H9 (cell line): ENCODE measurements at regions not wholly inside any gene's neighbourhood (a gene's known extent, or its start where the extent isn't known, plus 50 kb on each side); places are given as distances from the start of the nearest gene placed in this dataset.

ENCODE experiments used
- DNase-seq: peaks from one replicate; pipeline ENCODE4 v3.0.0-alpha.2; 2017
- H2AFZ ChIP-seq: one replicate; pipeline ENCODE4 v1.6.1; 2013; ENCODE audit warnings: mild to moderate bottlenecking, low read length, control low read depth, moderate library complexity
- H2AK5ac ChIP-seq: 2 replicates; pipeline ENCODE4 v1.6.1; 2013; ENCODE audit warnings: low read length, control low read depth, mixed read lengths; ENCODE audit not compliant: insufficient read length
- H2BK120ac ChIP-seq: one replicate; pipeline ENCODE4 v1.6.1; 2013; ENCODE audit warnings: low read depth, mild to moderate bottlenecking, low read length, control low read depth, inconsistent platforms; ENCODE audit not compliant: poor library complexity, severe bottlenecking
- H2BK12ac ChIP-seq: 2 replicates; pipeline ENCODE4 v1.6.1; 2013; ENCODE audit warnings: low read length, control low read depth, mixed read lengths, low read depth; ENCODE audit not compliant: insufficient read length
- H2BK15ac ChIP-seq: 2 replicates; pipeline ENCODE4 v1.6.1; 2013; ENCODE audit warnings: low read depth, low read length, control low read depth
- H2BK20ac ChIP-seq: one replicate; pipeline ENCODE4 v1.6.1; 2013; ENCODE audit warnings: low read depth, mild to moderate bottlenecking, low read length, control low read depth, inconsistent platforms; ENCODE audit not compliant: poor library complexity, severe bottlenecking
- H2BK5ac ChIP-seq: 2 replicates; pipeline ENCODE4 v1.6.1; 2013; ENCODE audit warnings: low read length, control low read depth, mixed read lengths; ENCODE audit not compliant: insufficient read length
- H3K14ac ChIP-seq: 2 replicates; pipeline ENCODE4 v1.6.1; 2013; ENCODE audit warnings: low read length, control low read depth; ENCODE audit not compliant: insufficient read depth
- H3K18ac ChIP-seq: 2 replicates; pipeline ENCODE4 v1.6.1; 2013; ENCODE audit warnings: low read depth, mild to moderate bottlenecking, mixed read lengths, low read length, control low read depth; ENCODE audit not compliant: insufficient read length
- H3K23ac ChIP-seq: 2 replicates; pipeline ENCODE4 v1.6.1; 2013; ENCODE audit warnings: low read length, control low read depth, mixed read lengths, low read depth; ENCODE audit not compliant: insufficient read length
- H3K23me2 ChIP-seq: 2 replicates; pipeline ENCODE4 v1.6.1; 2013; ENCODE audit warnings: low read depth, mild to moderate bottlenecking, mixed read lengths, low read length, control low read depth; ENCODE audit not compliant: insufficient read length, poor library complexity, severe bottlenecking
- H3K27ac ChIP-seq: 2 replicates; pipeline ENCODE4 v1.5.1; 2013; ENCODE audit warnings: low read length, control low read depth, mixed read lengths, low read depth; ENCODE audit not compliant: insufficient read length
- H3K27me3 ChIP-seq: 2 replicates; pipeline ENCODE4 v1.6.1; 2013; ENCODE audit warnings: low read length, control low read depth, inconsistent platforms; ENCODE audit not compliant: insufficient read depth
- H3K4ac ChIP-seq: 2 replicates; pipeline ENCODE4 v1.6.1; 2013; ENCODE audit warnings: low read depth, mild to moderate bottlenecking, control low read depth, inconsistent platforms, low read length, moderate library complexity
- H3K4me1 ChIP-seq: 2 replicates; pipeline ENCODE4 v1.6.1; 2013; ENCODE audit warnings: low read length, control low read depth, inconsistent platforms; ENCODE audit not compliant: insufficient read depth
- H3K4me2 ChIP-seq: 2 replicates; pipeline ENCODE4 v1.6.1; 2013; ENCODE audit warnings: low read length, control low read depth, mixed read lengths; ENCODE audit not compliant: insufficient read length, insufficient read depth
- H3K56ac ChIP-seq: 2 replicates; pipeline ENCODE4 v1.6.1; 2013; ENCODE audit warnings: low read depth, mild to moderate bottlenecking, mixed read lengths, low read length, control low read depth; ENCODE audit not compliant: insufficient read length
- H3K79me1 ChIP-seq: 2 replicates; pipeline ENCODE4 v1.6.1; 2013; ENCODE audit warnings: low read depth, mild to moderate bottlenecking, moderate library complexity, low read length, control low read depth, inconsistent platforms; ENCODE audit not compliant: insufficient read depth, poor library complexity, severe bottlenecking
- H3K79me2 ChIP-seq: 2 replicates; pipeline ENCODE4 v1.6.1; 2013; ENCODE audit warnings: low read length, control low read depth, inconsistent platforms; ENCODE audit not compliant: insufficient read depth
- H3K9ac ChIP-seq: 2 replicates; pipeline ENCODE4 v1.6.1; 2013; ENCODE audit warnings: low read length, control low read depth, mixed read lengths; ENCODE audit not compliant: insufficient read length; ENCODE audit errors: extremely low read depth
- H3K9me3 ChIP-seq: one replicate; pipeline ENCODE4 v1.6.1; 2013; ENCODE audit warnings: low read depth, low read length, inconsistent platforms; ENCODE audit not compliant: control insufficient read depth
- H3T11ph ChIP-seq: one replicate; pipeline ENCODE4 v1.6.1; 2013; ENCODE audit warnings: mild to moderate bottlenecking, low read length, control low read depth, inconsistent platforms
- H4K20me1 ChIP-seq: one replicate; pipeline ENCODE4 v1.6.1; 2013; ENCODE audit not compliant: control insufficient read depth, insufficient read length, insufficient read depth
- H4K5ac ChIP-seq: 2 replicates; pipeline ENCODE4 v1.6.1; 2013; ENCODE audit warnings: low read depth, mild to moderate bottlenecking, mixed read lengths, low read length, control low read depth; ENCODE audit not compliant: insufficient read length
- H4K8ac ChIP-seq: replicated peaks from 2 replicates; pipeline ENCODE4 v1.6.1; 2013; ENCODE audit warnings: low read length, control low read depth, mixed read lengths, low read depth; ENCODE audit not compliant: insufficient read length
- H4K91ac ChIP-seq: 2 replicates; pipeline ENCODE4 v1.6.1; 2013; ENCODE audit warnings: low read depth, mild to moderate bottlenecking, moderate library complexity, mixed read lengths, low read length, control low read depth; ENCODE audit not compliant: insufficient read length
- H3K27ac Mint-ChIP-seq, 3 experiments: 2 replicates in 2 of 3; 3 replicates in 1 of 3; pipeline ENCODE4 v1.8.0; 2020 to 2021; ENCODE audit warnings: mixed read lengths in 3 of 3, mild to moderate bottlenecking in 1 of 3, moderate library complexity in 1 of 3
- H3K27me3 Mint-ChIP-seq: 2 replicates; pipeline ENCODE4 v1.8.0; 2021; ENCODE audit warnings: low read depth, mild to moderate bottlenecking, moderate library complexity, mixed read lengths
- H3K36me3 Mint-ChIP-seq, 3 experiments: 2 replicates in 2 of 3; 3 replicates in 1 of 3; pipeline ENCODE4 v1.8.0; 2020 to 2021; ENCODE audit warnings: low read depth in 3 of 3, mixed read lengths in 3 of 3; ENCODE audit not compliant: insufficient read depth in 1 of 3
- H3K4me1 Mint-ChIP-seq, 2 experiments: 2 replicates each; pipeline ENCODE4 v1.8.0; 2020; ENCODE audit warnings: mixed read lengths in 2 of 2
- H3K4me3 Mint-ChIP-seq, 2 experiments: 2 replicates in 1 of 2; 3 replicates in 1 of 2; pipeline ENCODE4 v1.8.0; 2020 to 2021; ENCODE audit warnings: mild to moderate bottlenecking in 2 of 2, mixed read lengths in 2 of 2, moderate library complexity in 1 of 2
- H3K9me3 Mint-ChIP-seq, 2 experiments: 2 replicates in 1 of 2; 3 replicates in 1 of 2; pipeline ENCODE4 v1.8.0; 2020; ENCODE audit warnings: mild to moderate bottlenecking in 2 of 2, mixed read lengths in 2 of 2, moderate library complexity in 1 of 2
- CTCF ChIP-seq: fragments of 200-600 bp; sonication (generic); conservative IDR thresholded peaks from 3 replicates; pipeline ENCODE4 v1.8.0; 2021; ENCODE audit warnings: antibody characterized with exemption, mild to moderate bottlenecking

GRCh38 chr12:58633479-58633878, 286.8 kb downstream of the LRIG3 start:
- TF ChIP-seq CTCF = no peak
- no peak overlapping the region for H3K4me3 Mint-ChIP-seq
- H3K18ac ChIP-seq = no peak overlapping the region
- no peak for DNase-seq
- no peak overlapping the region for H2AFZ ChIP-seq
- no peak overlapping the region for H3K4me2 ChIP-seq
- no peak overlapping the region for H3T11ph ChIP-seq
- H3K4ac ChIP-seq = no peak overlapping the region
- 0 out of 7 replicates have a peak overlapping the region, but pooled peaks of 1 of the 3 experiments have one; percentile 4 for H3K27ac Mint-ChIP-seq
- H3K23me2 ChIP-seq = no peaks in the 10 kb centered on the region
- peaks cover 3 to 17% (median 5%) of the 10 kb centered on the region in 3 experiments; a peak in 5 of 7 replicates for H3K36me3 Mint-ChIP-seq
- peaks cover 9 to 11% of the 10 kb centered on the region in 2 experiments for H3K9me3 Mint-ChIP-seq
- H4K5ac ChIP-seq = no peak overlapping the region
- no peak overlapping the region for H3K56ac ChIP-seq
- H3K9me3 ChIP-seq = no peaks in the 10 kb centered on the region
- H2AK5ac ChIP-seq = no peak overlapping the region
- H2BK120ac ChIP-seq = no peak overlapping the region
- H3K27me3 Mint-ChIP-seq = no peaks in the 10 kb centered on the region
- peaks cover 6 to 8% of the 10 kb centered on the region in 2 experiments for H3K4me1 Mint-ChIP-seq
- no peak overlapping the region for H4K8ac ChIP-seq
- H3K27ac ChIP-seq = no peak overlapping the region
- no peak overlapping the region for H2BK12ac ChIP-seq
- no peak overlapping the region for H3K9ac ChIP-seq
- H3K27me3 ChIP-seq = no peaks in the 10 kb centered on the region
- no peaks in the 10 kb centered on the region for H3K79me1 ChIP-seq
- H4K20me1 ChIP-seq = no peaks in the 10 kb centered on the region
- no peaks in the 10 kb centered on the region for H3K4me1 ChIP-seq
- H3K79me2 ChIP-seq = no peaks in the 10 kb centered on the region
- no peak overlapping the region for H4K91ac ChIP-seq
- H2BK5ac ChIP-seq = no peak overlapping the region
- no peak overlapping the region for H3K14ac ChIP-seq
- no peak overlapping the region for H2BK20ac ChIP-seq
- H3K23ac ChIP-seq = no peak overlapping the region
- H2BK15ac ChIP-seq = no peak overlapping the region
